Stimulated activated CD8-positive, alpha-beta memory T cell treated with anti-CD3 and anti-CD28 coated beads, Interleukin-7, amount 100 ng/mL, for 48 hours (primary cell): ENCODE measurements at regions not wholly inside any gene's neighbourhood (a gene's known extent, or its start where the extent isn't known, plus 50 kb on each side); places are given as distances from the start of the nearest gene placed in this dataset.

Experiments used
- DNase-seq, 2 donors: peaks; one replicate each; pipeline ENCODE4 v3.0.0-alpha.2; 2020; ENCODE audit warnings: low read depth in 1 of 2; ENCODE audit errors: extremely low read depth in 1 of 2

- DNase-seq, result no peak
These were observed 64.7 kb upstream of the DUSP5 start for GRCh38 chr10:110432814-110433565.

GRCh38 chr10:110433740-110434139, 64.0 kb upstream of the DUSP5 start:
- no peak for DNase-seq

- no peak for DNase-seq
These were observed 63.1 kb upstream of the DUSP5 start for GRCh38 chr10:110434489-110435096.

GRCh38 chr10:110436554-110437350, 61.0 kb upstream of the DUSP5 start:
- no peak for DNase-seq

GRCh38 chr10:110437351-110437605, 60.4 kb upstream of the DUSP5 start:
- DNase-seq, result no peak

GRCh38 chr10:110437761-110438341, 59.9 kb upstream of the DUSP5 start:
- no peak for DNase-seq

- DNase-seq, result no peak
These were observed 55.0 kb upstream of the DUSP5 start for GRCh38 chr10:110442746-110443145.

- no peak for DNase-seq
These were observed 54.3 kb upstream of the DUSP5 start for GRCh38 chr10:110443239-110444003.

- no peak for DNase-seq
These were observed 53.7 kb upstream of the DUSP5 start for GRCh38 chr10:110444004-110444337.

GRCh38 chr10:110445871-110446270, 51.8 kb upstream of the DUSP5 start:
- no peak for DNase-seq

GRCh38 chr10:110446277-110446676, 51.4 kb upstream of the DUSP5 start:
- DNase-seq, result no peak

- no peak for DNase-seq
These were observed 50.6 kb upstream of the DUSP5 start for GRCh38 chr10:110446954-110447608.

GRCh38 chr10:110447886-110448285, 49.8 kb upstream of the DUSP5 start:
- no peak for DNase-seq
